ENCODE measurements at regions not wholly inside any gene's neighbourhood (a gene's known extent, or its start where the extent isn't known, plus 50 kb on each side); places are given as distances from the start of the nearest gene placed in this dataset.

DNA sequence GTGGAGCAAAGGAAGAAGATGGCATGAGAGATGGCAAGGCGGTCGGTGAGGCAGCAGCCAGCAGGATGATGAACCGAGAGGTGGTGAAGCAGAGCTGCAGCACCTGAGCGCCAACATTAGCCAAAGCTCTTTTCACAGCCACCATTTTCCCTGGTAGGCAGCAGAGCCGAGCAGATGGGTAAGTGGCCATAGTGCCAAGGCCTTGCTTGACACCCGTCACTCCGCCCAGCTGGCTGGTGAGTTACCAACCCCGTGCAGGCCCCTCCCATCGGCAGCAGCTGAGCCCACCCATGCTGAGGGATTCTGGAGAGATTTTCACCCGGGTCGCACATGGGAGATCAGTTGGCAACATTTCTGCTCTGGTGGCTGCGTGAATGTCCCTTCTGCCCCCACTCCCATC lies 647.7 kb downstream of the PTPRU start:
- no peak overlapping the region for H3K4me2 ChIP-seq (ENCODE audit: low read depth, low read length)
- TF ChIP-seq SIN3A (IDR thresholded peaks at IDR 0.05; ENCODE audit: borderline replicate concordance, low read depth, low read length) (no peak), KDM6A (CRISPR knock-in tag; IDR thresholded peaks at IDR 0.05; ENCODE audit: low read depth) (no peak), ARHGAP35 (CRISPR knock-in tag; IDR thresholded peaks at IDR 0.05; ENCODE audit: borderline replicate concordance) (no peak), PITX1 (CRISPR knock-in tag; IDR thresholded peaks at IDR 0.05) (no peak), ZNF644 (CRISPR knock-in tag; IDR thresholded peaks at IDR 0.05; ENCODE audit: low read depth) (no peak), HNRNPH1 (optimal IDR thresholded peaks at IDR 0.05; ENCODE audit: low read depth, low read length) (no peak), ZNF234 (CRISPR knock-in tag; conservative IDR thresholded peaks at IDR 0.05) (no peak)
- TF ChIP-seq, protein P1, sequence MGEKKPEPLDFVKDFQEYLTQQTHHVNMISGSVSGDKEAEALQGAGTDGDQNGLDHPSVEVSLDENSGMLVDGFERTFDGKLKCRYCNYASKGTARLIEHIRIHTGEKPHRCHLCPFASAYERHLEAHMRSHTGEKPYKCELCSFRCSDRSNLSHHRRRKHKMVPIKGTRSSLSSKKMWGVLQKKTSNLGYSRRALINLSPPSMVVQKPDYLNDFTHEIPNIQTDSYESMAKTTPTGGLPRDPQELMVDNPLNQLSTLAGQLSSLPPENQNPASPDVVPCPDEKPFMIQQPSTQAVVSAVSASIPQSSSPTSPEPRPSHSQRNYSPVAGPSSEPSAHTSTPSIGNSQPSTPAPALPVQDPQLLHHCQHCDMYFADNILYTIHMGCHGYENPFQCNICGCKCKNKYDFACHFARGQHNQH (CRISPR knock-in tag; IDR thresholded peaks at IDR 0.05) = no peak
- TF ChIP-seq, protein P2, sequence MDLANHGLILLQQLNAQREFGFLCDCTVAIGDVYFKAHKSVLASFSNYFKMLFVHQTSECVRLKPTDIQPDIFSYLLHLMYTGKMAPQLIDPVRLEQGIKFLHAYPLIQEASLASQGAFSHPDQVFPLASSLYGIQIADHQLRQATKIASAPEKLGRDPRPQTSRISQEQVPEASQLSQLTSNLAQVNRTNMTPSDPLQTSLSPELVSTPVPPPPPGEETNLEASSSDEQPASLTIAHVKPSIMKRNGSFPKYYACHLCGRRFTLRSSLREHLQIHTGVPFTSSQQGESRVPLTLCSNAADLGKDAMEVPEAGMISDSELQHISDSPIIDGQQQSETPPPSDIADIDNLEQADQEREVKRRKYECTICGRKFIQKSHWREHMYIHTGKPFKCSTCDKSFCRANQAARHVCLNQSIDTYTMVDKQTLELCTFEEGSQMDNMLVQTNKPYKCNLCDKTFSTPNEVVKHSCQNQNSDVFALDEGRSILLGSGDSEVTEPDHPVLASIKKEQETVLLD (CRISPR knock-in tag; IDR thresholded peaks at IDR 0.05; ENCODE audit: low read depth) = no peak
- TF ChIP-seq, protein P3, sequence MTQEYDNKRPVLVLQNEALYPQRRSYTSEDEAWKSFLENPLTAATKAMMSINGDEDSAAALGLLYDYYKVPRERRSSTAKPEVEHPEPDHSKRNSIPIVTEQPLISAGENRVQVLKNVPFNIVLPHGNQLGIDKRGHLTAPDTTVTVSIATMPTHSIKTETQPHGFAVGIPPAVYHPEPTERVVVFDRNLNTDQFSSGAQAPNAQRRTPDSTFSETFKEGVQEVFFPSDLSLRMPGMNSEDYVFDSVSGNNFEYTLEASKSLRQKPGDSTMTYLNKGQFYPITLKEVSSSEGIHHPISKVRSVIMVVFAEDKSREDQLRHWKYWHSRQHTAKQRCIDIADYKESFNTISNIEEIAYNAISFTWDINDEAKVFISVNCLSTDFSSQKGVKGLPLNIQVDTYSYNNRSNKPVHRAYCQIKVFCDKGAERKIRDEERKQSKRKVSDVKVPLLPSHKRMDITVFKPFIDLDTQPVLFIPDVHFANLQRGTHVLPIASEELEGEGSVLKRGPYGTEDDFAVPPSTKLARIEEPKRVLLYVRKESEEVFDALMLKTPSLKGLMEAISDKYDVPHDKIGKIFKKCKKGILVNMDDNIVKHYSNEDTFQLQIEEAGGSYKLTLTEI (CRISPR knock-in tag; conservative IDR thresholded peaks at IDR 0.05) = no peak
- FAIRE-seq (no peak), DNase-seq (ENCODE audit: low spot score) (no peak), ATAC-seq (no peak)
- no peak overlapping the region for H2AFZ ChIP-seq (ENCODE audit: low read length)
- no peak overlapping the region for H3K4me3 ChIP-seq (replicated peaks in 1 of 3; ENCODE audit: insufficient read depth in 1 of 3, low read depth in 2 of 3, low read length in 3 of 3)
- ChIA-PET POLR2A (no interaction called here), CTCF (ENCODE audit: low intra/inter-chr PET ratio, low total read pairs) (no interaction called here)
- H3K27me3 ChIP-seq (ENCODE audit: control insufficient read depth in 1 of 2, insufficient read depth in 2 of 2, low read length in 2 of 2) = no peaks in the 10 kb centered on the region; a peak in 1 of 5 replicates
- in situ Hi-C loops (cut with HindIII; ENCODE audit: extremely low pct_ligation_motif_present, low pct_unique_long_range_greater_than_20kb) = no loop called here
- intact Hi-C loops (cut with micrococcal nuclease; ENCODE audit: unreplicated experiment) = no loop called here
- H3K9ac ChIP-seq (ENCODE audit: insufficient read depth, low read depth, low read length) = no peak overlapping the region
- no peak overlapping the region for H3K27ac ChIP-seq (ENCODE audit: extremely low read length, insufficient read depth, low read length)
- no TSS peak for BruUV-seq (replicated peaks)
- H3K36me3 ChIP-seq (replicated peaks in 1 of 2; ENCODE audit: control insufficient read depth in 1 of 2, insufficient read depth in 2 of 2, low read length in 2 of 2) = no peaks in the 10 kb centered on the region
- H4K20me1 ChIP-seq (ENCODE audit: insufficient read depth, low read length) = no peaks in the 10 kb centered on the region
- H3K4me1 ChIP-seq (ENCODE audit: insufficient read depth, low read length) = no peaks in the 10 kb centered on the region
- H3K9me3 ChIP-seq (ENCODE audit: low read length) = no peaks in the 10 kb centered on the region
- 43% methylated on average over 5 of the region's 12 CpGs for WGBS (ENCODE audit: low lambda C conversion rate)
- no peaks in the 10 kb centered on the region for H3K79me2 ChIP-seq (ENCODE audit: insufficient read depth, low read length)
